ENCODE measurements at regions not wholly inside any gene's neighbourhood (a gene's known extent, or its start where the extent isn't known, plus 50 kb on each side); places are given as distances from the start of the nearest gene placed in this dataset.
"Not testable (repeated sequence)": the region's sequence is repeated elsewhere in the genome, so short reads cannot be mapped to it uniquely, and the experiment has no call there.

- no peak for DNase-seq
These were observed 69.4 kb downstream of the TOMM20 start for GRCh38 chr1:235059221-235059620.

DNA sequence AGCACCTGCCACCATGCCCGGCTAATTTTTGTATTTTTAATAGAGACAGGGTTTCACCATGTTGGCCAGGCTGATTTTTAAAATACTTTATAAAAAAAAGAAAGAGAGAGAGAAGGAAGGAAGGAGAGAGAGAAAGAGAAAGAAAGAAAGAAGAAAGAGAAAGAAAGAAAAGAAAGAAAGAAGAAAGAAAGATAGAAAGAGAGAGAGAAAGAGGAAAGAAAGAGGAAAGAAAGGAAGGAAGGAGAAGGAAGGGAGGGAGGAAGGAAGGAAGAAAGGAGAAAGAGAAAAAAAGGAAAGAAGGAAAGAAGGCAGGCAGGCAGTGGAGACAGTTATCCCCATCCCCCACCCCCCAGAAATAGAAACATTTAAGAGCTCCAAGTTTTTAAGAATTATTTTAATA, 69.9 kb downstream of the TOMM20 start:
- DNase-seq: no peak

DNA sequence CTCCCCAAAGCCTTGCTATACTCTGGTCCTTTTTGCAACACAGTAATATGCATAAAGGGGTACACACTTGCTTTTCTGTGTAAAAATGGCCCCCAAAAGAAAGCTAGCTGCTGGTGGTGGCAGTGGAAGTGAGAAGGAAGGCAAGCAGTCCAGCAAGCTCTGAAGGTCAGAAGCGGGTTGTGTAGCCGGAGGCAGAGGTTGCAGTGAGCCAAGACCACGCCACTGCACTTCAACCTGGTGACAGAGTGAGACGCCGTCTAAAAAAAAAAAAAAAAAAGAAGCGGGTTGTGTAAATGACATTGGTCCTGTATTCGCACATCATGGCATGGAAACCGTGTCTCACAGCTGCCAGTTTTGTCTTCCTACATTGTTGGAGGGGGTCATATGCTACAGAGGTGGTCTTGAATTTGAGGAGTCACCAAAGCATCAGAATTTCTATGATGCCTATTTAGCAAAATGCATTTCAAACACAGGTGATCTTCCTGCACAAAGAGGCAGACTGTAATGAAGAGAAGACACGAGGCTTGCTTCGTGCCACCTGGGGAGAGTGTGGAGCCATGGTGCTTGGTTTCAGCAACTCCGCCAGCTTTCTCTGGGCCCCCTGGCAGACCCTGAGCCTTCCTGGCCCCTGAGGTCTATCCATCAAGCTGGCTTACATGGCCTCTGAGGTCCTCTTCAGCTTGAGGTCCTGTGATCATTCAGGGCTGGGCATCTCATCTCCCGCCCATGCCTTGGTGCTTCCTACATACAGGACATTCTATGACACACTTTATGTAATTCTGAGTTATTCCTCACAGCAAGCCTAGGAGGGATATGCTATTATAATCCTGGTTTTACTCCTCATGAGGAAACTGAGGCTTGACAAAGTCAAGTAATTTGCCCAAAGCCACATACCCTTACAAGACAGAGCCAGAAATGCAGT, 71.0 kb downstream of the TOMM20 start:
- no peak for DNase-seq

DNA sequence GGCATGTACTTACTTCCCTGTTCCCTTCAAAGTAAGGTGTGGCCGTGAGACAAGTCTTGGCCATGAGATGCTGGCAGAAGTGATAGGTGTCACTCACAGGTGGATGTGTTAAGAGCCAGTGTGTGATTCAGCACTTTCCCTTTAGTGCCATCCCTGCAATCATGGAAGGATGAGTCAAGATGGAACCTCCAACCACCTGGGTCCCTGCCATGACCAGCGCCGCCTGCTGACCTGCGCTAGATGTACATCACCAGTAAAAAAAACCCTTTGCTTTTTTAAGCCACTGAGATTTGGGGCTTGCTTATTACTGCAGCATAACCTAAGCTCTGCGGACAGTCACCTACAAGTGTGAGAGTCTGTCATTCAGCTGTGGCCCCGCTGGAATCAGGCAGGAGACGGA, 71.7 kb downstream of the TOMM20 start:
- DNase-seq: no peak

DNA sequence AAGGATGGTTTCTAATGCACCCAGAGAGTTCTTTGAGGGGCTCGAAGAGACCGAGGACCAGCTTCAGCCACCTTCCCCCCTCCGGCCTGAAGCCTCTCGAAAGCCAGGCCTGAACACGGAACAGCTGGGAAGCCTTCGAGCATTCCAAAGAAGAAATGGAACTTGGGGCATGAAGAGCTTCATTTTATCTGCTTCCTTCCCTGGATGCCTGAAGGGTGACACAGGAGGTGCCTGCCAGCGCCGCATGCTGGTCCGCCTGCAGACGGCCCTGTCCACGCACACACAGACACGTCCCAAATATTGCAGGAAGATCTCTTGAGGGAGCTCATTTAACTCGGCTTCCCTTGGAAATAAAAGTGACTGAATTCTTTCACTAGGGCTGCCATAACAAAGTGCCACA, 73.7 kb downstream of the TOMM20 start:
- no peak for DNase-seq

- no peak for DNase-seq
These were observed 74.2 kb downstream of the TOMM20 start for GRCh38 chr1:235054466-235054865.

- DNase-seq: no peak
These were observed 76.3 kb downstream of the TOMM20 start for GRCh38 chr1:235052067-235053008.

- DNase-seq: no peak
These were observed 77.1 kb downstream of the TOMM20 start for GRCh38 chr1:235051521-235051920.

- no peak for DNase-seq
These were observed 77.7 kb downstream of the TOMM20 start for GRCh38 chr1:235050911-235051360.

- not testable (repeated sequence) for DNase-seq
These were observed 78.8 kb downstream of the TOMM20 start for GRCh38 chr1:235049716-235050378.

DNA sequence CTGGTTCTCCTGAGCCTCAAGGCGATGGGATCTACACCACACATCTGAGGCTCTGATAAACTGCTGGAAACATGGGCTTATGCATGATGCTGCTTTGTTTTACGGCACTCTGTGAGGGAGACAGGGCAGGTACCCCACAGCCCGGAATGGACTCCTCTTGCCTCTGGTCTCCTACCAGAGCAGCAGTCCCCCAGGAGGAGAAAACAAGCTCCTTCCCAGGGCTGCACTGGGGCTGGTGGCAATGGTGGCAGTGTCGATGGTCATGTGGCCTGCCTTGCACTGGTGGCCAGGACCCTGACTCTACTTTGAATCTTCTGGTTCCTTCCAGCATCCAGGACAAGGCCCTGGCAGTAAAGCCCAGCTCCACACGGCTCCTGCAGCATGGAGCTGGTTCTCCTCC, 79.4 kb downstream of the TOMM20 start:
- DNase-seq: no peak

DNA sequence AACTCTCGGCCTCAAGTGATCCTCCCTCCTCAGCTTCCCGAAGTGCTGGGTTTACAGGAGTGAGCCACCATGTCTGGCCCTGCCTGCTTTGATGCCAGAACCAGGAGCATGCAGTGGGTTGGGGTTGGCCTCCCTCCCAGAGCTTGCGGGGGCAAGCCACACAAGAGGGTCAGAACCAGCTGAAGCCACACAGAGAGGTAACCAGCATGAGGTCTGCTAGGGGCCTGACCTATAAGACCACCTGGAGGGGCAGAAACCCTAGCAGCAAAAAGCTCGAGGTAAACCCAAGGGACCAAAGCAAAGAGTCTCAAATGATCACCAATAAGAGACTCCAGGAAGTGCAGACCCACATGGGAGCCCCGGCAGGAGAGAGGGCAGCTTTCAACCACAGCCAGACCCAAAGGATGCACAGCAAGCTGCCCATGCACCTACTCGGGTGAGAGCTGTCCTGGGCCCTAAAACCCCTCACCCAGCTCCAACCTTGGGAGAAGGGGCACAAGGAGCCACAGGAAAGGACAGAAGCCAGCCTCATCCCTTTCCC, 81.2 kb downstream of the TOMM20 start:
- no peak for DNase-seq

- no peak for DNase-seq
These were observed 82.6 kb downstream of the TOMM20 start for GRCh38 chr1:235045921-235046601.

DNA sequence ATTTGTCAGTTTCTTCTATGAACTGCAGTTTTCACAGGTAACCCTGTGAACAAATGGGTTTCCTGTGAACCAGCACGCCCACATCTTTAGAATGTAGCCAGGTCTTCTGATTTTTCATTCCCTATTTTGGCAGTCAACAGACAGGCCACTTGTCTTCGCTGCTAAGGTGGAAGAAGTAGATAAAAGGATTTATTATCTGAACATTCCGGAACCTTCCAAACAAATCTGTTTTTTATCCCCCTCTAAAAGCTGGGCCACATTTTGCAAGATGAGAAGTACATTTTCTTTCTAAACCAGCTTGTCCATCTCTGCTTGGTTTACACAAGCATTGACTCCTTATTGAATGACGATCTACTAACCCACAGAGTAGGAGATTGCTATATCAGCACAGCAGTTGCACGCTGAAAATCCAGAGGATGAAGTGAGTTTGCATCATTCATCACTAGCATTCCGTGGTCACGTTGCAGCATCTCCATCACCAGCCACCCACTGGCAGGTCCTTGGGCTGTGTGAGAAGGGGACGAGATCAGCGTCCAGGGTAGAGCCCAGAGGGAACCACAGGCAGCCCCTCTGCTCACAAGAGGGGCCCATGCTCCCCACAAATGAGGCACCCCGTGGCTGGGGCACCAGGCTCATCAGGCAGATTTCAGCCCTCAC, 83.5 kb downstream of the TOMM20 start:
- no peak for DNase-seq

- DNase-seq: no peak
These were observed 85.4 kb downstream of the TOMM20 start for GRCh38 chr1:235043234-235043633.

GRCh38 chr1:235038701-235039100, 89.9 kb downstream of the TOMM20 start:
- DNase-seq: no peak

GRCh38 chr1:235035928-235036327, 92.7 kb downstream of the TOMM20 start:
- DNase-seq: no peak

DNA sequence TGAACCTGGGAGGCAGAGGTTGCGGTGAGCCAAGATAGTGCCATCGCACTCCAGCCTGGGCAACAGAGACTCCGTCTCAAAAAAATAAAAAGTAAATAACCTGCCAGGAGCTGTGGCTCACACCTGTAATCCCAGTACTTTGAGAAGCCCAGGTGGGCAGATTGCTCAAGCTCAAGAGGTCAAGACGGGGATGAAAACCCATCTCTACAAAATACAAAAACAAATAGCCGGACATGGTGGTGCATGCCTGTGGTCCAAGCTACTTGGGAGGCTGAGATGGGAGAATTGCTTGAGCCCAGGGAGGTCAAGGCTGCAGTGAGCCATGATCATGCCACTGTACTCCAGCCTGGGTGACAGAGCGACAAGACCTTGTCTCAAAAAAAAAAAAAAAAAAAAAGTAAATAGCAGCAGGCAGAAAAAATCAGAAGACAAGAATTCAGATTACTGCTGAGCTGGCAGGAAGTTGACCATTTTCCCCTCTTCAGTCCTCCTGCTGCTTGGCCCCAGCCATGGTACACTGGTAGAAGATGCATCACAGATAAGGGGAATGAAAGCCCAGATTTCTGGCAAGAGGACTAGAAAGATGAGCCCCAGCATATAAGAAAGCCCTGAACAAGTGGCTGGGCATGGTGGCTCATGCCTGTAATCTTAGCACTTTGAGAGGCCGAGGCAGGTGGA, 97.6 kb downstream of the TOMM20 start:
- DNase-seq: no peak

DNA sequence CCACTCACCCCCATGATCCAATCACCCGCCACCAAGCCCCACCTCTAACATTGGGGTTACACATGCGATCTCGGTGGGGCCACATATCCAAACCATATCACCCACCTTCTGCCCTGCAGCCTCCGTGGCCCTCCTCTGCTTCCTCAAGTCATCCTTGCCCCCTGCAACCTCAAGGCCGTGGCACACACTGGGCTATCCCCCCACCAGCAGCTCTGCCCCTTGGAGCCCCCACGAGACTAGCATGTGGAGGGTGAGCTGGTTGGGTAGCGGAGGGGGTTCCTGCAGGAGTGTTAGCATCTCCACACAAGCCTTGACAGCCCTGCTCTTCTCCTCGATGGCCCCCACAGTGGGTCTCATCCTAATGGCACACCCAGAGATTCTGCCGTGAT, 100.8 kb downstream of the TOMM20 start:
- DNase-seq: no peak

GRCh38 chr1:235027076-235027861, 101.4 kb downstream of the TOMM20 start:
- DNase-seq: no peak

All from eye (tissue), 1 donor.